Keratinocyte (primary cell): ENCODE measurements at regions not wholly inside any gene's neighbourhood (a gene's known extent, or its start where the extent isn't known, plus 50 kb on each side); places are given as distances from the start of the nearest gene placed in this dataset.

ENCODE experiments used
- DNase-seq: peaks from one replicate; pipeline ENCODE4 v3.0.0-alpha.2; 2011; ENCODE audit warnings: low read depth, missing footprints, low spot score
- FAIRE-seq: peaks from 2 replicates; lab custom pipeline; 2011; peaks lifted over from hg19 to GRCh38; lab: Jason Lieb, UNC
- H2AFZ ChIP-seq: 2 replicates; pipeline ENCODE4 v1.6.0; 2012; ENCODE audit warnings: low read length, control low read depth, inconsistent platforms; ENCODE audit not compliant: control insufficient read depth
- H3K27ac ChIP-seq: 2 replicates; pipeline ENCODE4 v1.5.1; 2011; ENCODE audit warnings: low read length; ENCODE audit not compliant: control insufficient read depth, insufficient read depth
- H3K27me3 ChIP-seq: 3 replicates; pipeline ENCODE4 v1.6.0; 2011; ENCODE audit warnings: low read length; ENCODE audit not compliant: control insufficient read depth, insufficient read depth; ENCODE audit errors: extremely low read depth
- H3K36me3 ChIP-seq, 2 experiments: 2 replicates in 1 of 2; 3 replicates in 1 of 2; pipeline ENCODE4 v1.5.1; 2011; ENCODE audit warnings: low read length in 2 of 2, mild to moderate bottlenecking in 1 of 2; ENCODE audit not compliant: control insufficient read depth in 2 of 2, insufficient read depth in 2 of 2; ENCODE audit errors: extremely low read depth in 1 of 2
- H3K4me1 ChIP-seq: 3 replicates; pipeline ENCODE4 v1.5.1; 2011; ENCODE audit warnings: low read length; ENCODE audit not compliant: control insufficient read depth, insufficient read depth; ENCODE audit errors: extremely low read depth
- H3K4me2 ChIP-seq: 3 replicates; pipeline ENCODE4 v1.6.0; 2011; ENCODE audit warnings: low read depth, low read length; ENCODE audit not compliant: control insufficient read depth, insufficient read depth; ENCODE audit errors: extremely low read depth
- H3K4me3 ChIP-seq, 3 experiments: fragments of 200-600 bp in 1 of 3; sonication (generic) in 1 of 3; 2 replicates in 2 of 3; 3 replicates in 1 of 3; pipeline ENCODE4 v1.5.1; 2011 to 2016; ENCODE audit warnings: low read length in 3 of 3, mild to moderate bottlenecking in 3 of 3, control low read depth in 2 of 3, inconsistent platforms in 1 of 3, low read depth in 1 of 3, mixed read lengths in 1 of 3, mixed run types in 1 of 3, moderate library complexity in 1 of 3; ENCODE audit not compliant: control insufficient read depth in 2 of 3, insufficient read depth in 2 of 3; ENCODE audit errors: extremely low read depth in 1 of 3
- H3K79me2 ChIP-seq: 2 replicates; pipeline ENCODE4 v1.6.0; 2012; ENCODE audit warnings: low read length; ENCODE audit not compliant: control insufficient read depth, insufficient read depth
- H3K9ac ChIP-seq: 3 replicates; pipeline ENCODE4 v1.6.0; 2011; ENCODE audit warnings: low read length; ENCODE audit not compliant: control insufficient read depth, insufficient read depth; ENCODE audit errors: extremely low read depth
- H3K9me1 ChIP-seq: 3 replicates; pipeline ENCODE4 v1.6.0; 2011; ENCODE audit warnings: low read length; ENCODE audit not compliant: control insufficient read depth, insufficient read depth; ENCODE audit errors: extremely low read depth
- H3K9me3 ChIP-seq: 2 replicates; pipeline ENCODE4 v1.5.1; 2012; ENCODE audit warnings: low read depth, low read length; ENCODE audit not compliant: control insufficient read depth
- H4K20me1 ChIP-seq: 3 replicates; pipeline ENCODE4 v1.6.0; 2011; ENCODE audit warnings: low read length; ENCODE audit not compliant: control insufficient read depth, insufficient read depth; ENCODE audit errors: extremely low read depth
- EZH2 ChIP-seq: IDR thresholded peaks from one replicate; pipeline ENCODE4 v1.6.1; 2012; ENCODE audit warnings: inconsistent platforms, mild to moderate bottlenecking, low read length, moderate library complexity
- dilution Hi-C: fragments of 300-500 bp; cut with MboI; formaldehyde crosslinking; loops from one replicate; pipeline ENCODE4 v1.7.0; 2020; ENCODE audit warnings: low sequenced_read_pairs; ENCODE audit not compliant: extremely low pct_ligation_motif_present
- TF ChIP-seq, protein P1 (sequence below), 3 experiments: IDR thresholded peaks in 1 of 3; conservative IDR thresholded peaks in 1 of 3; optimal IDR thresholded peaks in 1 of 3; 2 replicates in 2 of 3; 3 replicates in 1 of 3; pipeline versions ENCODE3 to v1.5.1; 2011; ENCODE audit warnings: low read length in 3 of 3, mild to moderate bottlenecking in 3 of 3, moderate library complexity in 2 of 3, control low read depth in 1 of 3, inconsistent platforms in 1 of 3; ENCODE audit not compliant: insufficient read depth in 2 of 3; ENCODE audit errors: extremely low read depth in 1 of 3

DNA sequence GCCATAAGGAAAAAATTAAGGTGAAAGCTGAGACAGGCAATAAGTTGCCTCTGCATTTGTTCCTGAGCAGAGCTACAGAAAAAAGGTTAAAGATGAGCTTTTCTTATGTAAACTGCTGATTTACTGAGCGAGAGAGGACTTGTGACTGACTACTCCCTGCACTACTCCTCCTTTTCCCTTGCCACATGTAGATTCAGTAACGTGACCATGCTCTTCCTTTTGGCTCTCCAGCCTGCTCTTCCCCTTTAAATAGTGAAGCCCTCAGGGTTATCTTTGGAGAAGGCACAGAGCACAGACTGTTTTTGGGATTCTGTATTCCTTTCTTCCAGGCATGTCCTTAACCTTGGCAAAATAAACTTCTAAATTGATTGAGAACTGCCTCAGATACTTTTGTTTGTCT lies 630.2 kb downstream of the UQCRFS1 start:
- no peaks in the 10 kb centered on the region for H3K36me3 ChIP-seq
- no peaks in the 10 kb centered on the region for H3K9me1 ChIP-seq
- H4K20me1 ChIP-seq: no peaks in the 10 kb centered on the region
- no peaks in the 10 kb centered on the region for H3K4me1 ChIP-seq
- no peaks in the 10 kb centered on the region for H3K27me3 ChIP-seq
- no peak overlapping the region for H3K27ac ChIP-seq
- no peak overlapping the region for H2AFZ ChIP-seq
- no peak overlapping the region for H3K4me3 ChIP-seq
- H3K4me2 ChIP-seq: no peak overlapping the region
- FAIRE-seq (no peak), DNase-seq (no peak)
- dilution Hi-C loops: no loop called here
- TF ChIP-seq, protein P1, sequence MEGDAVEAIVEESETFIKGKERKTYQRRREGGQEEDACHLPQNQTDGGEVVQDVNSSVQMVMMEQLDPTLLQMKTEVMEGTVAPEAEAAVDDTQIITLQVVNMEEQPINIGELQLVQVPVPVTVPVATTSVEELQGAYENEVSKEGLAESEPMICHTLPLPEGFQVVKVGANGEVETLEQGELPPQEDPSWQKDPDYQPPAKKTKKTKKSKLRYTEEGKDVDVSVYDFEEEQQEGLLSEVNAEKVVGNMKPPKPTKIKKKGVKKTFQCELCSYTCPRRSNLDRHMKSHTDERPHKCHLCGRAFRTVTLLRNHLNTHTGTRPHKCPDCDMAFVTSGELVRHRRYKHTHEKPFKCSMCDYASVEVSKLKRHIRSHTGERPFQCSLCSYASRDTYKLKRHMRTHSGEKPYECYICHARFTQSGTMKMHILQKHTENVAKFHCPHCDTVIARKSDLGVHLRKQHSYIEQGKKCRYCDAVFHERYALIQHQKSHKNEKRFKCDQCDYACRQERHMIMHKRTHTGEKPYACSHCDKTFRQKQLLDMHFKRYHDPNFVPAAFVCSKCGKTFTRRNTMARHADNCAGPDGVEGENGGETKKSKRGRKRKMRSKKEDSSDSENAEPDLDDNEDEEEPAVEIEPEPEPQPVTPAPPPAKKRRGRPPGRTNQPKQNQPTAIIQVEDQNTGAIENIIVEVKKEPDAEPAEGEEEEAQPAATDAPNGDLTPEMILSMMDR (optimal IDR thresholded peaks at IDR 0.05 in 1 of 3, IDR thresholded peaks at IDR 0.05 in 1 of 3, conservative IDR thresholded peaks at IDR 0.05 in 1 of 3; ENCODE audit: extremely low read depth in 1 of 3, insufficient read depth in 2 of 3, low read length in 3 of 3): no peak
- no peak for TF ChIP-seq EZH2
- H3K9ac ChIP-seq: no peak overlapping the region
- no peaks in the 10 kb centered on the region for H3K79me2 ChIP-seq
- peaks cover 11% of the 10 kb centered on the region for H3K9me3 ChIP-seq

DNA sequence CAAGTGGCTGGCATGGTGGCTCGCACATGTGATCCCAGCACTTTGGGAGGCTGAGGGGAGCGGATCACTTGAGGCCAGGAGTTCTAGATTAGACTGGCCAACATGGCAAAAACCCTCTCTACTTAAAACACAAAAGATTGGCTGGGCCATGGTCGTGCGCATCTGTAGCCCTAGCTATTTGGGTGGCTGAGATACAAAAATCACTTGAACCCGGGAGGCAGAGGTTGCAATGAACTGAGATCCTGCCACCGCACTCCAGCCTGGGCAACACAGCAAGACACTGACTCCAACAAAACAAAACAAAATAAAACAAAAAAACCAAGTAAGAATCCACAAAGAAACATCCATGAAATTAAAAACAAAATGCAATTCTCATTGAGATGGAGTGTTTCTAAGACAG lies 630.6 kb downstream of the UQCRFS1 start:
- Histone ChIP-seq H3K9ac (no peak overlapping the region), H3K27ac (no peak overlapping the region), H3K27me3 (no peaks in the 10 kb centered on the region), H3K79me2 (no peaks in the 10 kb centered on the region), H2AFZ (no peak overlapping the region), H3K4me1 (no peaks in the 10 kb centered on the region), H3K4me2 (no peak overlapping the region), H3K4me3 (no peak overlapping the region), H3K9me1 (no peaks in the 10 kb centered on the region), H3K36me3 (no peaks in the 10 kb centered on the region), H3K9me3 (peaks cover 11% of the 10 kb centered on the region), H4K20me1 (no peaks in the 10 kb centered on the region)
- dilution Hi-C loops: no loop called here
- DNase-seq (no peak), FAIRE-seq (no peak)
- no peak for TF ChIP-seq EZH2
- TF ChIP-seq, protein P1 (optimal IDR thresholded peaks at IDR 0.05 in 1 of 3, IDR thresholded peaks at IDR 0.05 in 1 of 3, conservative IDR thresholded peaks at IDR 0.05 in 1 of 3; ENCODE audit: extremely low read depth in 1 of 3, insufficient read depth in 2 of 3, low read length in 3 of 3): no peak
